BLaER1 (cell line): ENCODE measurements at regions not wholly inside any gene's neighbourhood (a gene's known extent, or its start where the extent isn't known, plus 50 kb on each side); places are given as distances from the start of the nearest gene placed in this dataset.

Source experiments
- H3K27ac ChIP-seq: shearing (Covaris generic); formaldehyde crosslinking; 2 replicates; pipeline ENCODE4 v1.8.1; 2022
- H3K27me3 ChIP-seq: shearing (Covaris generic); formaldehyde crosslinking; 2 replicates; pipeline ENCODE4 v1.8.1; 2022
- H3K36me3 ChIP-seq: shearing (Covaris generic); formaldehyde crosslinking; 2 replicates; pipeline ENCODE4 v1.8.1; 2022
- H3K4me1 ChIP-seq: shearing (Covaris generic); formaldehyde crosslinking; 2 replicates; pipeline ENCODE4 v1.8.1; 2022
- H3K4me2 ChIP-seq: shearing (Covaris generic); formaldehyde crosslinking; 2 replicates; pipeline ENCODE4 v1.8.1; 2022
- H3K4me3 ChIP-seq: shearing (Covaris generic); formaldehyde crosslinking; 2 replicates; pipeline ENCODE4 v1.8.1; 2022
- H3K9ac ChIP-seq: shearing (Covaris generic); formaldehyde crosslinking; 2 replicates; pipeline ENCODE4 v1.8.1; 2022
- H3K9me3 ChIP-seq: shearing (Covaris generic); formaldehyde crosslinking; 2 replicates; pipeline ENCODE4 v1.8.1; 2022
- H4K20me1 ChIP-seq: shearing (Covaris generic); formaldehyde crosslinking; 2 replicates; pipeline ENCODE4 v1.8.1; 2022
- Cebpa-rat ChIP-seq: shearing (Covaris generic); IDR thresholded peaks from 2 replicates; pipeline ENCODE4 v1.8.1; 2022

DNA sequence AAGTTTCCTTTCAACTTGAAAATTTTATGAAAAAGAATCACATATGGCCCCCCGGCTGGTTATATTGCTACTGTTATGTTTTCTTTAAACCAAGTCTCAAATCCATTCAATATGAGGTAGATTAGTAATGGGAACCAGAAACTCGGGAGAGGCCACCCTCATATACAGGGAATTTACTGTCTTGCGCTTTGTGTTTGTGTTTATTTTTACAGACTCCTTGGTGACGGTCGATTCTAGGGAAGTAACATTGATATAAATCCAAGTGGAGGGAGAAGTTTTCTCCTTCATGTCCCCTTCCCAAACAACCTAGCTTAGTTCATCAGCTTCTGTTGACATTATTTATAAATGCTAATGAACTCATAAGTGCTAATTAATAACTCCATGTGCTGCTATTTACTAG is 163.5 kb upstream of the LMO4 start:
- no peaks in the 10 kb centered on the region for H4K20me1 ChIP-seq

DNA sequence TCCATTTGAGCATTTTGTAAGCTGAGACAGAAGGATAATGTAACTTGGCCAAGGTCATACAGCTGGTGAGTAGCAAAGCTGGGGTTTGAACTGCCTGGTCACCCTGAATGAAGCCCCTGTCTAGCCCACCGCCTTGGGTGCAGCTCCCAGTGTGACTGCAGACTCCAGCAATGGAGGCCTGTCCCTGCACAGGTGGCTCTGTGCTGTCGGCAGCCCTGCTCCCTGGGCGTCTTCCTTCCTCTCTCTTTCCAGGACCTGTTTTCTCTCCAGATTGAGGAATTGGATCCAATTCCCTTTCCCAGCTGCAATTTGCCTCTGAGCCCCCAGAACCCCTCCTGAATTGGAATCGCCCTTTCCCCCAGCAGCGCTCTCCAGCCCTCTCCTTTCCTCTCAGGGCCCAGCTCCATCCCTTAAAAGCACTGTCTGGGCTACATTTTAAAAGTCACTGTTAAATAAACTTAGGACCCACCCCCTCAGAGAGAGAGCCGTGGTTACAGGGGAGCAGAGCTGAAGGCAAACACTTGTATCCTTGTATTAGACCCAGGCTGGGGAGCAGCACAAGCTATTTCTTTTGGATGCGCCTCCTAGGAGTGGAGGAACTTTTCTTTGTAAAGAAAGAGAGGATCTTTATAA is 161.4 kb upstream of the LMO4 start:
- H3K4me2 ChIP-seq: no peak overlapping the region
- H3K9ac ChIP-seq: no peak overlapping the region
- H3K4me3 ChIP-seq: no peak overlapping the region
- H3K36me3 ChIP-seq: no peaks in the 10 kb centered on the region
- H3K4me1 ChIP-seq: no peaks in the 10 kb centered on the region
- H3K9me3 ChIP-seq: no peaks in the 10 kb centered on the region
- TF ChIP-seq Cebpa-rat: no peak
- H3K27ac ChIP-seq: no peak overlapping the region
- no peaks in the 10 kb centered on the region for H3K27me3 ChIP-seq
- H4K20me1 ChIP-seq: no peaks in the 10 kb centered on the region

More for the DNA sequence above, 163.5 kb upstream of the LMO4 start:
- H3K27ac ChIP-seq: no peak overlapping the region
- no peaks in the 10 kb centered on the region for H3K4me1 ChIP-seq
- no peaks in the 10 kb centered on the region for H3K27me3 ChIP-seq
- no peak overlapping the region for H3K4me3 ChIP-seq
- no peak for TF ChIP-seq Cebpa-rat
- H3K36me3 ChIP-seq: no peaks in the 10 kb centered on the region
- H3K9me3 ChIP-seq: no peaks in the 10 kb centered on the region
- H3K9ac ChIP-seq: no peak overlapping the region
- no peak overlapping the region for H3K4me2 ChIP-seq

DNA sequence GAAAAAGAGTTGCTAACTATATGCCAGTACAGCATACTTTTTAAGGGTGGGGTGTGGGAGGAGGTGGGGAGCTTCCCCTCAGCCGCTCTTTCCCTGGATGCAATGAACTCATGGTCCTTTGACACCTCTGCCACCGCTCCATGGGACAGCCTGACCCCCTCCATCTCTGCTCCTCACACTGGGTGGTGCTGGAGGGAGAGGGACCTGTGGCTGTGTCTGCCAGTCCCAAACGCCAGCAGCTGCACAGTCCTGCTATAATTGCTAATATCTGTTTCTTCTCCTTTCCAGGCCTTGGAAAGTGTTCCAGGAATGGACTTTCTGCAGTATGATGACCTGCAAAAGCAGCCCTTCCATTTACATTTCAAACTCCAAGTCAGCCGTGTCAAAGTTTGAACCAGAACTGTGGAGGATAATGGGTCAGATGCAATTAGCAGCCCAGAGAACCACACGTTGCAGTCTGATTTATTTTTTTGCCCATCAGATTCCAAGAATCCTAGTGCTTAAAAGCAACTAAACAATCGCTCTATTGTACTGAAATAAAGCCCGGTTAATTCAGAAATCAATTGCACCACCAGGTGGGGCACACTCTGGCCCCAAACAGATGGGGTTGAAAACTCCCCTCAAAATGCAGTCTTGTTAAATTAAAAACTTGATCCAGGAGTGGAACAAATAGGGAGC is 160.7 kb upstream of the LMO4 start:
- no peak for TF ChIP-seq Cebpa-rat
- no peak overlapping the region for H3K4me3 ChIP-seq
- no peaks in the 10 kb centered on the region for H3K27me3 ChIP-seq
- H3K9ac ChIP-seq: no peak overlapping the region
- H3K9me3 ChIP-seq: no peaks in the 10 kb centered on the region
- H3K36me3 ChIP-seq: no peaks in the 10 kb centered on the region
- no peak overlapping the region for H3K27ac ChIP-seq
- H3K4me1 ChIP-seq: no peaks in the 10 kb centered on the region
- H4K20me1 ChIP-seq: no peaks in the 10 kb centered on the region
- H3K4me2 ChIP-seq: no peak overlapping the region

DNA sequence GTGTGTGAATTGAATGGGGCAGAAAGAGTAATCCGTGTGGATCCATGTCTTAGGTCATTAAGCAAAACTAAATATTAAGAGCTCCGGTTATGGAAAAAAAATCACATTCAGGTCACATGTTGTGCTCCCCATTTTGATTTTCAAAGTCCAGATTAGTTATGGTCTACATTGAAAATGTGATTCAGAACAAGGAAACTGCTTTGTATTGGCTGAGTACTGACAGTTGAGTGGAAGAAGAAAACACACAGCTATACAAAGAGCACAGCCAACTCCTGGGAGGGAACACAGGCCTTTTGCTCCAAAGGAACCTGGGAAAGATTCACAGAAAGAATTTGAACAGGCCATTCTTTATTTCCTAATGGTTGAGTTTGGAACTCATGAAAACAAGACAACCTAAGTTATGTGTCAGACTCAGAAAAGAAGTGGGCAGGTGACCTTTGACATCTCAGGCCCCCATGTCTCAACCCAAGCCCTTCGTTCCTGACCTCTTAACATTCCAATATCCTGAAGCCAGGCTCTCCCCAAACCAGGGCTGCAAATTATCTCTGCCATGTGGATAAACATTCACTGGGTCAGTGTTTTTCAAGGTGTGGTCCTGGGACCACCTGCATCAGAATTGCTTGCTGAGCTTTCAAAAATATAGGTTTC is 159.3 kb upstream of the LMO4 start:
- Histone ChIP-seq H3K9ac (no peak overlapping the region), H3K27ac (no peak overlapping the region), H3K4me3 (no peak overlapping the region), H3K4me2 (no peak overlapping the region), H3K4me1 (no peaks in the 10 kb centered on the region), H3K9me3 (no peaks in the 10 kb centered on the region), H3K27me3 (no peaks in the 10 kb centered on the region), H4K20me1 (no peaks in the 10 kb centered on the region), H3K36me3 (no peaks in the 10 kb centered on the region)
- no peak for TF ChIP-seq Cebpa-rat

DNA sequence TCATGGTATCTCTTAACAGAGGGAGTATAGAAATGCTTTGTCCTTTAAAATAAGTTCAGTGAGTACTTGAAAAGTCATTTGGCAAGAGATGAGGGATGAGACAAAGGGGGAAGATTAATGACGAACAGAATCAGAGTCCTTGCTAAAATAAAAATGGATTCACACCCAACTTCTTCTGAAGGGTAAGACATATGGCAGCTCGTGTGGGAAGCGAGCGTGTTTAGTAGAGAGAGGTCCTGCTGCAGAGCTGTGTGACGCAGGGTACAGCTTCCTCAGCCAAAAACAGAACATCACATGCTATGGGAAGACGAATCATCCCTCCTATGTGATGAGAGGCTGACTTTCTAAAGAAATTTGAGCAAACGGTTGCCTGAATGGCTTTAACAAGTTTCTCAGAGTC is 158.5 kb upstream of the LMO4 start:
- no peak for TF ChIP-seq Cebpa-rat
- no peak overlapping the region for H3K4me3 ChIP-seq

DNA sequence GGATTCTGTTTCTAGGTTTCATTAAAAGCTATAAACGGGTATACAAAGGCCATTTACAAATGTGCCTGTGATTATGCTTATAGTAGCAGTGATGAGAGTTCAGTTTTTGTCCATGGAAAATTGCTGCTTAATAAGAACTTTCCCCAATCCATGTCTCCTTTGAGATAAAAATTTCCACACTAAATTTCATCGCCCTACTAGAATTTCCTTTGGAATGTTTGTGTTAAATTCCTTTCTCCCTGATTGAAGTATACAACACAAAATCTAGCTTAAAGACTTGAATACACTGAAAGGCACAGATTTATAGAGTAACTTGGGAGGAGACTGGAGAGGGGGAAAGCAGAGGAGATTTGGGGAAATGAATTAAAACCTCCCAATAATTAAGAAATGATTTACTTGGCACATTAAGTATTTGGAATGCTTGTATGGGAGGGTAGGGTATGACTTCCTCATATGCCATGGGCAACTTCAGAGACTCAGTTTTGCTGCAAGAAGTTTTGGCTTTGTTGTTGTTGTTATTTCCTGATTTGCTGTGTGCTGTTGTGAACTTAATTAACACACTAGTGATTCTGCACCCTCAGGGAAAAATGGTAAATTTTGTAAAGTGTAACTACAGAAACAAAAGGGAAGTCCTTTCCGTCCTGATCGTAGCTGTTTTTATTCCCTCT is 157.6 kb upstream of the LMO4 start:
- Histone ChIP-seq H3K9me3 (no peaks in the 10 kb centered on the region), H3K27me3 (no peaks in the 10 kb centered on the region), H3K4me2 (no peak overlapping the region), H3K4me1 (no peaks in the 10 kb centered on the region), H3K9ac (no peak overlapping the region), H3K4me3 (no peak overlapping the region), H4K20me1 (no peaks in the 10 kb centered on the region), H3K27ac (no peak overlapping the region), H3K36me3 (no peaks in the 10 kb centered on the region)
- TF ChIP-seq Cebpa-rat: no peak

More for the DNA sequence above, 158.5 kb upstream of the LMO4 start:
- H3K27ac ChIP-seq: no peak overlapping the region
- no peaks in the 10 kb centered on the region for H3K4me1 ChIP-seq
- no peak overlapping the region for H3K9ac ChIP-seq
- H4K20me1 ChIP-seq: no peaks in the 10 kb centered on the region
- no peak overlapping the region for H3K4me2 ChIP-seq
- H3K36me3 ChIP-seq: no peaks in the 10 kb centered on the region
- no peaks in the 10 kb centered on the region for H3K27me3 ChIP-seq
- no peaks in the 10 kb centered on the region for H3K9me3 ChIP-seq

DNA sequence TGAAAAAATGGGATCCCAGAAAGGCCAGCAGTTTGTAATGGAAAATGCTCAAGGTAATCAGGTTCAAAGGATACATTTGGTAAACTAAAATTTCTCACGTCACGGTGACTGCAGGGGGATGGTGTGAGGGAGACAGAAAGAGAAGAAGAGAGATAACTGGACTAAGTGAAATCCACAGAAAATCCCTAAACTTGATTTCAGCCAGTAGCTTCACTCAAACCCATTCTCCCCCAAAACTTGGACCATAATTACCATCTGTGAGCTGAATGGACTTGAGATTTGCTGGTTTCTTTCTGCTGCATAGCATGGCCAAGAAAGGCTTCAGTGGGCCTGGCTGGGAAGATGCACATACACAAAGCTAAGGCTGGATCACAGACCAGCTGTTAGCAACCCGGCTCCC is 155.4 kb upstream of the LMO4 start:
- no peak overlapping the region for H3K27ac ChIP-seq
- H3K4me1 ChIP-seq: peaks cover 6% of the 10 kb centered on the region
- H3K4me3 ChIP-seq: no peak overlapping the region
- H3K9me3 ChIP-seq: no peaks in the 10 kb centered on the region
- no peaks in the 10 kb centered on the region for H3K36me3 ChIP-seq
- no peaks in the 10 kb centered on the region for H4K20me1 ChIP-seq
- no peak for TF ChIP-seq Cebpa-rat
- no peaks in the 10 kb centered on the region for H3K27me3 ChIP-seq
- H3K9ac ChIP-seq: no peak overlapping the region
- no peak overlapping the region for H3K4me2 ChIP-seq

DNA sequence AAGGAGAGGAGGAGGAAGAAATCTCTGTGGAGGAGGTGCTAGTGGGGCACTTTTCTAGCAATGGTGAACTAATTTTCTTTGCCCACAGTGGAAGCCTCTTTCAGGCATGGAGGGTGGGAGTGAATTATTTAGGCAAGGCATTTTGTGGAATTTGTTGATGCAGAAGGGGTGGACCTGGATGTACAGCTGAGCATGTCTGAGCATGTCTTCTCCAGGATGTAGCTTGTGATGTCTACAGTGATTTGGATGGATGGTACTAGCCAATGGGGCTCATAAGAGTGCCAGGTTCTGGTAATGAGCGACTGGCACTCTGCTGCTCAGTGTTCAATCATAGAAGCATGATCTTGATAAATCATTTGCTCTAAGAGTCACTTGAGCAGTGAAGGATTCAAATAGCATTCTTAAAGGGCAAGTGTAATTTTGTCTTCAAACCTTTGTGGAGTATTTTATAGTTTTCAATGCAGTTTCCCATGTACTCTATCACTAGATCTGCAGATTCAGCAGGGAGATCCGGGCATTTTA is 153.9 kb upstream of the LMO4 start:
- H3K27me3 ChIP-seq: no peaks in the 10 kb centered on the region

DNA sequence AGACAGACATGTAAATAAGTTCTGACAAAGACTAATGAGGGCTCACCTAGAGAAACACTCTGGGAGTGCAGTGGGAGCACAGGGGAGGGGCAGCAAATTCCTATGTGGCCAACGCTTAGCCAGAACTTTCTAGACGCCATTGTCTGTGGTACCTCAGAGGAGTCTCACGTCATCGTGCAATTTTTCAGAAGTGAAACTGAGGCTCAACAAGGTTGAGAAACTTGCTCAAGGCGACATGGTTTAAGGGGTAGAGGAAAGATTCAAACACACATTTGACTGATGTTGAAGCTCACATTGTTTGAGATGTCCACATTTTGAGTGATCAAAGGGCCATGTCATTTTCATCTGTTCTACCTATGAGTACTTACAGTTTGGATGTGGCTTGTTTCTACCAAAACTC is 152.6 kb upstream of the LMO4 start:
- H3K4me2 ChIP-seq: 0 out of 2 replicates have a peak overlapping the region, but pooled peaks have one; percentile 2
- no peaks in the 10 kb centered on the region for H4K20me1 ChIP-seq
- peaks cover 22% of the 10 kb centered on the region for H3K4me1 ChIP-seq
- no peak for TF ChIP-seq Cebpa-rat
- H3K27ac ChIP-seq: no peak overlapping the region
- no peaks in the 10 kb centered on the region for H3K27me3 ChIP-seq
- H3K36me3 ChIP-seq: no peaks in the 10 kb centered on the region
- no peak overlapping the region for H3K9ac ChIP-seq
- no peaks in the 10 kb centered on the region for H3K9me3 ChIP-seq
- no peak overlapping the region for H3K4me3 ChIP-seq

More for the DNA sequence above, 153.9 kb upstream of the LMO4 start:
- no peaks in the 10 kb centered on the region for H3K36me3 ChIP-seq
- no peak overlapping the region for H3K27ac ChIP-seq
- TF ChIP-seq Cebpa-rat: no peak
- no peaks in the 10 kb centered on the region for H4K20me1 ChIP-seq
- no peak overlapping the region for H3K9ac ChIP-seq
- H3K4me1 ChIP-seq: peaks cover 19% of the 10 kb centered on the region
- no peaks in the 10 kb centered on the region for H3K9me3 ChIP-seq
- H3K4me3 ChIP-seq: no peak overlapping the region
- H3K4me2 ChIP-seq: no peak overlapping the region

DNA sequence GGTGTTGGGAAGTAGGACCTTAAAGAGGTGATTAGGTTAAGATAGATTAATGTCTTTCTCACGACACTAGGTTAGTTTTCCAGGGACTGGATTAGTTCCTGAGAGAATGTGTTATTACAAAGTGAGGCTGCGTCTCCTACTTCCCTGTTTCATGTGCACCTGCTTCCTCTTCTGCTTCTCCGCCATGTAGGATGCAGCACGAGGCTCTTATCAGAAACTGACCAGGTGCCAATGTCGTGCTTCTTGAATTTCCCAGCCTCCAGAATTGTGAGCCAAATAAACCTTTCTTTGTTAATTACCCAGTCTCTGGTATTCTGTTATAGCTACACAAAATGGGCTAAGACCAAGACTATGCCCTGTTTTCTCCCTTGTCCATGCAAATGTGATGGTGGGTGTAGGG is 152.2 kb upstream of the LMO4 start:
- Histone ChIP-seq H3K27me3 (no peaks in the 10 kb centered on the region), H3K4me3 (no peak overlapping the region), H3K4me2 (peak overlapping the region; percentile 2; the same call in 1 of the 2 replicates), H3K36me3 (no peaks in the 10 kb centered on the region), H3K4me1 (peaks cover 22% of the 10 kb centered on the region), H3K27ac (no peak overlapping the region), H3K9ac (no peak overlapping the region), H4K20me1 (no peaks in the 10 kb centered on the region), H3K9me3 (no peaks in the 10 kb centered on the region)
- no peak for TF ChIP-seq Cebpa-rat
